Transverse colon (tissue), 4 donors: ENCODE measurements at regions not wholly inside any gene's neighbourhood (a gene's known extent, or its start where the extent isn't known, plus 50 kb on each side); places are given as distances from the start of the nearest gene placed in this dataset.

ENCODE experiments used
- DNase-seq: peaks from one replicate; pipeline ENCODE4 v3.0.0-alpha.2; 2019
- H3K27ac ChIP-seq, 4 donors: fragments of 200-600 bp; sonication (generic); 2 replicates each; pipeline ENCODE4 v1.5.1; 2016 to 2018; ENCODE audit warnings: inconsistent platforms in 4 of 4
- H3K27me3 ChIP-seq: fragments of 200-600 bp; sonication (generic); 2 replicates; pipeline ENCODE4 v1.5.1; 2017; ENCODE audit warnings: inconsistent platforms
- H3K36me3 ChIP-seq, 4 donors: fragments of 200-600 bp; sonication (generic); 2 replicates each; pipeline ENCODE4 v1.5.1; 2017 to 2019; ENCODE audit warnings: inconsistent platforms in 4 of 4
- H3K4me1 ChIP-seq, 4 donors: fragments of 200-600 bp; sonication (generic); 2 replicates each; pipeline ENCODE4 v1.5.1; 2017 to 2020; ENCODE audit warnings: inconsistent platforms in 4 of 4
- H3K4me3 ChIP-seq, 4 donors: fragments of 200-600 bp; sonication (generic); 1 replicate in 1 of 4; 2 replicates in 3 of 4; pipeline versions ENCODE4 v1.5.1 to v1.6.1; 2017 to 2019; ENCODE audit warnings: inconsistent platforms in 4 of 4
- H3K9me3 ChIP-seq, 2 donors: fragments of 200-600 bp; sonication (generic); 2 replicates each; pipeline ENCODE4 v1.5.1; 2017 to 2019; ENCODE audit warnings: inconsistent platforms in 2 of 2
- EP300 ChIP-seq: sonication (generic); formaldehyde crosslinking; IDR thresholded peaks from one replicate; pipeline ENCODE4 v1.6.1; 2017; ENCODE audit warnings: antibody characterized with exemption, low read depth
- POLR2A ChIP-seq: fragments of 450-650 bp; IDR thresholded peaks from one replicate; pipeline ENCODE4 v1.6.1; 2016; ENCODE audit warnings: antibody characterized with exemption, mild to moderate bottlenecking, moderate library complexity
- POLR2AphosphoS5 ChIP-seq, 3 donors: sonication (generic); formaldehyde crosslinking; IDR thresholded peaks; one replicate each; pipeline ENCODE4 v1.6.1; 2016; ENCODE audit warnings: antibody characterized with exemption in 3 of 3
- WGBS, 2 donors: methylation state at CpG; one replicate each; pipeline ENCODE4 v1.1.5; 2018; ENCODE audit warnings: low coverage in 1 of 2; 5-methylcytosine and 5-hydroxymethylcytosine counted together
- in situ Hi-C, 4 donors: fragments of 200-750 bp; cut with MboI; loops; one replicate each; pipeline versions ENCODE4 v1.15.0 to v1.15.1; 2017; ENCODE audit warnings: low sequenced_read_pairs in 3 of 4, low pct_ligation_motif_present in 1 of 4, low pct_unique_long_range_greater_than_20kb in 1 of 4
- intact Hi-C: fragments of 100-400 bp; cut with DNase I; formaldehyde crosslinking; loops from one replicate; pipeline ENCODE4 v1.15.1; 2023; ENCODE audit warnings: low total_unique reads
- TF ChIP-seq, protein P1 (sequence below), 5 experiments: fragments of 200-600 bp in 3 of 5; fragments of 450-650 bp in 2 of 5; sonication (generic) in 3 of 5; IDR thresholded peaks; 1 replicate in 2 of 5; 2 replicates in 3 of 5; pipeline ENCODE4 v1.5.1; 2016 to 2017; ENCODE audit warnings: antibody characterized with exemption in 5 of 5, inconsistent platforms in 3 of 5, mild to moderate bottlenecking in 2 of 5, moderate library complexity in 1 of 5

DNA sequence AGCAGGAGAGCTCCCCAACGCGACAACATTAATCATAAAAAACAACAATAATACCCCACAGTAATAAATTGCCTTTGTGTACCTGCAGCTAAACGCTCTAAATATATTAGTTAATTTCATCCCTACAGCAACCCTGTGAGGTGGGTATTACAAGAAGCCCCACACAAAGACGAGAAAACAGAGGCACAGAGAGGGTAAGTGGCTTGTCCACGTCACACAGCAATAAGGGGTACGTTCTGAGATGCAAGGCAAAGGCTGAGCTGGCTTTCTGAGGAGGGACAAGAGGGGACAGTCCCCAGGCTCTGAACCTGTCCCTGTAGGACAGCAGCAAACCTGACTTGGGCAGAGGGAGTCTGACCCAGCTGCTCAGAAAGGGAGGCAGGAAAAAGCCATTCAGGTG, 78.2 kb downstream of the NCOR2 start:
- DNase-seq: no peak
- H3K9me3 ChIP-seq: no peaks in the 10 kb centered on the region
- no peaks in the 10 kb centered on the region for H3K36me3 ChIP-seq
- H3K4me3 ChIP-seq: no peak overlapping the region
- peaks cover 7 to 28% (median 8%) of the 10 kb centered on the region in 4 donors for H3K4me1 ChIP-seq
- H3K27me3 ChIP-seq: no peaks in the 10 kb centered on the region
- in situ Hi-C loops (no loop called here), intact Hi-C loops (no loop called here)
- TF ChIP-seq EP300: no peak
- no peak for TF ChIP-seq POLR2AphosphoS5 (IDR thresholded peaks at IDR 0.05)
- TF ChIP-seq, protein P1, sequence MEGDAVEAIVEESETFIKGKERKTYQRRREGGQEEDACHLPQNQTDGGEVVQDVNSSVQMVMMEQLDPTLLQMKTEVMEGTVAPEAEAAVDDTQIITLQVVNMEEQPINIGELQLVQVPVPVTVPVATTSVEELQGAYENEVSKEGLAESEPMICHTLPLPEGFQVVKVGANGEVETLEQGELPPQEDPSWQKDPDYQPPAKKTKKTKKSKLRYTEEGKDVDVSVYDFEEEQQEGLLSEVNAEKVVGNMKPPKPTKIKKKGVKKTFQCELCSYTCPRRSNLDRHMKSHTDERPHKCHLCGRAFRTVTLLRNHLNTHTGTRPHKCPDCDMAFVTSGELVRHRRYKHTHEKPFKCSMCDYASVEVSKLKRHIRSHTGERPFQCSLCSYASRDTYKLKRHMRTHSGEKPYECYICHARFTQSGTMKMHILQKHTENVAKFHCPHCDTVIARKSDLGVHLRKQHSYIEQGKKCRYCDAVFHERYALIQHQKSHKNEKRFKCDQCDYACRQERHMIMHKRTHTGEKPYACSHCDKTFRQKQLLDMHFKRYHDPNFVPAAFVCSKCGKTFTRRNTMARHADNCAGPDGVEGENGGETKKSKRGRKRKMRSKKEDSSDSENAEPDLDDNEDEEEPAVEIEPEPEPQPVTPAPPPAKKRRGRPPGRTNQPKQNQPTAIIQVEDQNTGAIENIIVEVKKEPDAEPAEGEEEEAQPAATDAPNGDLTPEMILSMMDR (IDR thresholded peaks at IDR 0.05): no peak
- TF ChIP-seq POLR2A: no peak
- WGBS, 2 donors: 71% methylated on average over 6 of the region's 6 CpGs; no CpG with 5 or more reads in 1 of the 2 donors
- H3K27ac ChIP-seq: no peak overlapping the region

DNA sequence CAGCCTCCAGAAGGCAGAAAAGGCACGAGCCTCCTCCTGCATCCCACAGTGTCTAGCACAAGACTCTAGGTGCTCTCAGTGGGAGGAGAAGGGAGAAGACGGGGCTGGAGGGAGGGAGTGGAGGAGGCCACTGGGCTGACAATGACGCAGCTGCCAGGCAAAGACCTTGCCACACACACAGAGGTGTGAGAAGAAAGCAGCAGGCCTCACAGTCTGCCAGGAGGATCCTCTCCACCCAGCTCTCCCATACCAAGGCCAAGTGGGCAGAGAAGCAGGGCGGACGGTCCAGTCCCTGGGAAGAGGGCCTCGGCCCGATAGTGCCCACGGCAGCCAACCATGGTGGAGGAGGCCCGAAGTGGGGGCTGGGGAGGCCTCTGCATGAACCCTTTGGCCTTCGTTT, 78.9 kb downstream of the NCOR2 start:
- H3K27ac ChIP-seq: peak overlapping the region in 1 of 4 donors; percentile 23
- H3K27me3 ChIP-seq: no peaks in the 10 kb centered on the region
- 91% methylated on average over 10 of the region's 10 CpGs; no CpG with 5 or more reads in 1 of the 2 donors for WGBS, 2 donors
- in situ Hi-C loops: no loop called here
- H3K9me3 ChIP-seq: no peaks in the 10 kb centered on the region
- intact Hi-C loops: no loop called here
- TF ChIP-seq POLR2A (no peak), POLR2AphosphoS5 (IDR thresholded peaks at IDR 0.05) (no peak), EP300 (no peak)
- TF ChIP-seq, protein P1 (IDR thresholded peaks at IDR 0.05): no peak
- no peaks in the 10 kb centered on the region for H3K36me3 ChIP-seq
- no peak for DNase-seq
- no peak overlapping the region for H3K4me3 ChIP-seq
- H3K4me1 ChIP-seq: peaks cover 7 to 28% (median 8%) of the 10 kb centered on the region in 4 donors

DNA sequence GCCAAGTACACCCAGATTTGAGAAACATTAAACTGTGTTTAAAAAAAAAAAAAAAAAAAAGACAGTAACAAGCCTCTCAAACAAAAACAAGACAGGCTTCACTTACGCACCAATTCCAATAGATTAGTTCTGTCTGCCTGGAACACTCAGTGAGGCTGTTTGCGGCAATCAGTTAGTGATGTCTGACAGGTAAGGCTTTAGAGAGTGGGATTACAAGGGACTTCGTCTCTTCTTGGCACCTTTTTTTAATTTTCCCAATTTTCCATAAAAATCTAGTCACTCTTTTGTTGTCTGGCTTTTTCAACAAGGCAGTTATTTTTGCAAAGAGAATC, 79.6 kb downstream of the NCOR2 start:
- H3K4me1 ChIP-seq: peaks cover 7 to 28% (median 8%) of the 10 kb centered on the region in 4 donors
- intact Hi-C loops: no loop called here
- no peaks in the 10 kb centered on the region for H3K9me3 ChIP-seq
- no peak for DNase-seq
- WGBS, 2 donors: 76% methylated on average over 3 of the region's 3 CpGs
- H3K4me3 ChIP-seq: no peak overlapping the region
- H3K36me3 ChIP-seq: no peaks in the 10 kb centered on the region
- no peak for TF ChIP-seq EP300
- TF ChIP-seq, protein P1 (IDR thresholded peaks at IDR 0.05): no peak
- TF ChIP-seq POLR2A: no peak
- TF ChIP-seq POLR2AphosphoS5 (IDR thresholded peaks at IDR 0.05): no peak
- in situ Hi-C loops: no loop called here
- H3K27me3 ChIP-seq: no peaks in the 10 kb centered on the region
- H3K27ac ChIP-seq: peak overlapping the region in 1 of 4 donors; percentile 23

DNA sequence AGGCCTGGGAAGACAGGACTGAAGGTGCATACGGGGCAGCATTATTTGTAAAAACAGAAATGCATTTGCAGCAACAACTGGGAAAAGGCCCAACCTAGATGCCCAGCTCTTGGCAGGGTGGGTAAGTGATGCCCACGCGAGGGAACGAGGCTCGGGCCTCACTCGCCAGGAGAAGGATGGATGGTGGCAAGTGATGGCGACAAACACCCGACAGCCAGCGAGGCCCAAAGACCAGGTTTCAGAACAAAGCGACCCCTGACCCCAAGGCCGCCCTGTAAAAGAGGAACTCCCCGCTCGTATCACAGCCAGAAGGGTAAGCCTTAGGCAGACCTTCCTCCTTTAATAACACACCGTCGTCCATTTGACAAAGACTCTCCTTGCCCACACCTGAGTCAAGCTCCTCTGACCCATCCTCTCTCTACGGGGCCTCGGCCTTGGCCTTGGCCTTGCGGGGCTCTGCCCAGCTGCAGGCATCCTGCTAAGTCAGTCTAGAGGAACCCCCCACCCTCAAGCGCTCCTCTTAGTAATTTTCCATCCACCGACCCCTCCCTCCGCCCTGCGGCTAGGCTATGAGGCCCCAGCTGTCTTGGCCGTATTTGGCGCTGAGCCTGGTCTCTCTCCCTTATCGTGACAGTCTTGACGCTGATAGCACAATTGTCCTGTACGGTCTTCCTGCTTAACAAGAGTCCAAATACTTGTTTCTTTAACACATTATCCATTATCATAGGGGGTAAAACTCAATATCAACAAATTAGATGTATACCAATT, 80.2 kb downstream of the NCOR2 start:
- intact Hi-C loops: no loop called here
- TF ChIP-seq POLR2AphosphoS5 (IDR thresholded peaks at IDR 0.05) (no peak), EP300 (no peak)
- no peaks in the 10 kb centered on the region for H3K36me3 ChIP-seq
- peak overlapping the region in 2 of 4 donors; percentile 9 to 23 for H3K27ac ChIP-seq
- H3K4me1 ChIP-seq: peaks cover 7 to 28% (median 8%) of the 10 kb centered on the region in 4 donors
- H3K9me3 ChIP-seq: no peaks in the 10 kb centered on the region
- WGBS, 2 donors: 60 to 83% methylated on average over 4 to 27 of the region's 27 CpGs
- H3K27me3 ChIP-seq: no peaks in the 10 kb centered on the region
- in situ Hi-C loops: no loop called here
- no peak overlapping the region for H3K4me3 ChIP-seq
- DNase-seq: no peak
